ENCODE measurements at regions not wholly inside any gene's neighbourhood (a gene's known extent, or its start where the extent isn't known, plus 50 kb on each side); places are given as distances from the start of the nearest gene placed in this dataset.

DNA sequence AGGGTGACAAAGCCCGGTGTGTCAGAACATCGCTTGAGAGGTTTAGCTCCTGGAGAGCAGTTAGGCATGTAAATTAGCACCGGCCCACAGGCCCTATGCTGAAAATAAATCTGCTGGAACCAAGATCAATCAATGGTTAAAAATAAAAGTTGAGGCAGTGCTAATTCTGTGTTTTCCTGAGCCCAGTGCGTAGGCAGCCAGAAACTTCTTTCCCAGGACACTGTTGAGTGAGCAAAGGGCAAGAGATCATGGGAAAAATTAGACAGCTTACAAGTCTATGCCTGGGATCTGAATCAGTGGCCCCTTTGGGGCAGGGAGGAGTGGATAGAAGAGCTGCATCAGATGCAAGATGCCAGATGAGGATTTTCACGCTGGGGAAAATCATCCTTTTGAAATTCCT lies 539.2 kb downstream of the BUD13 start:
- FAIRE-seq = no peak

DNA sequence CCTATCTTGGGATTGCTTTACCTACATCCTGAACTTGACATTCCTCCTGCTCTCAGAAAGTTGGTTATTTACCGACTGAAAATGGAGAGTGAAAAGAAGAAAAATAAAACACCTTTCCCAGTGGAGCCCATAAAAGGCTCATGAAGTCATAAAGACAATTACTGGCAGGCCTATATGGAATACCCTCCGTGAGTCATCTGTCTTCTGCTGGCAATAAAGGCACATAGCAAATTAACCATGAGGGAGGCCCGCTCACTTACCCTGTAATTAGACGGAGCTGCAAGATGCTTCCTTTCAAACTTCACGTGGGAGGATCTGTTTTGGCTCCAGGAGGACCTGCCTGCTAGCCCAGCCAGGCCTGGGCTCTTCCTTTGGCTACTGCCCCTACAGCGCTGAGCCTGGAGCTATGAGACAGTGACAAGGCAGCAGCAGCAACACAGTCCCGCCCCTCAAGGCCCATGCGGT lies 540.4 kb downstream of the BUD13 start:
- no peak for FAIRE-seq

DNA sequence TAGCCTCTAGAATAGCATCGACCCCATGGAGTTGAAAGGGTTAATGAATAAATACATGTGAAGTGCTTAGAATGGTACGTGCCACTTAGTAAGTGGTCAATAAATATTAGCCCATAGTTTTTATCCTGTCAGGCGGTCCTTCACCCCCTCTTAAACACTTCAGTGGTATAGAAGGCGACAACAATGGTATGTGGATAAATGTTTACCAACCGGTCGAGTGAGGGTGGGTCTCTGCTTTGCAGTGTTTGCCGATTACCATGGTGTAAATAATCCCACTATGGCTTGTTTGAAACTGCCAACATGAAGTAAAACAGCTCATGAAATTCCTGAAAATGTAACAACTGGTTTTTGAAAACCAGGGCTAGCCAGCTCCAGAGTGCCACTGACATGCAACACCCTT lies 541.2 kb downstream of the BUD13 start:
- FAIRE-seq = no peak

DNA sequence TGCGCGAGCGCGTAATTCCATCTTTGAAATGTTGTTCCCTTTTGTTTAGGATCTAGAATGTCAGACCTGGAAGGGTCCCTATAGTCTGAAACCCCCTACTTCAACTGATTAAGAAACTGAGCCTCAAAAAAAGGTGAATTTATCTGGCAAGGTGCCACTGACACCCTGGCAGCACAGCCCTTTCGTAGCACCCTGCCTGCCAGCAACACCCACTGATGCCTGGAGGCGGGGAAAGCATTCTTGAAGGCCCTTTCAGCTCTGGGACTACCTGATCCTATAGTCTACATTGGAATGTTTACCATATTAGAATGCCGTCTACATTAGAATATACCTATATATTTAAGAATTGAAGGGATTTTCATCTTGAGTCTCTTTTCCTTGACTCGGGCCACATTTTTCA lies 542.3 kb downstream of the BUD13 start:
- no peak for FAIRE-seq

DNA sequence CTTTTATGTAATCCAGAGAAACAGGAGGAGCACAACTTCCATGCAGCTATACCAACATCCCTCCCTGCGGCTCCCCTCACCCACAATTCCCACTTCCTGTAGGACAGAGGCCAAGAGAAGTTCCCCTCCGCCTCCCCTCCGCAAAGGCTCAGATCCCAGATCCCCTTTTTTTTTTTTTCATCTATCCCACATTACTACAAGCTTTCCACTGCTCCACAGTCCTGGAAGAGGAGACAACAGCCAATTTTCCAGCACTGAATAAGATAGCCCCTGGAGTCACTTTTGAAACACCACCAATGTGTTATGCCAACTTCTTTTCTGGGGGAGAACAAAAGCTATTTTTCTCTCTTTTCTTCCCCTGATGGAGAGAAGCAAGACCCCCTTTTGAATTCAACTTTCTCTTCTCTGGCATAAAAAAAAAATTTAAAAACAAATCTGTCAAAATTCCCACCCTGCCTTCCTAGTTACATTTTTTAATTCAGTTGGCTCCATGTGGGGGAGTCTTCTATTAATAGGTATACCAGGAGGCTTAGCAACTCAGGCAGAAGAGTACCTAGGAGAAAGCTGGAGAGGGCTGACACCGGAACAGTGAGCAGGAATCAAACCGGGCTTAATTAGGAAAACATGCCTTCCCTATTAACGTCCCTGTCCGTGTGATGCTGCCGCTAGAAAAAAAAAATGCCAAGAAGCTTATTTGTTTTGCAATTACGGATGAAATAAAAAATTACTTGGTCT lies 543.4 kb downstream of the BUD13 start:
- no peak for FAIRE-seq

DNA sequence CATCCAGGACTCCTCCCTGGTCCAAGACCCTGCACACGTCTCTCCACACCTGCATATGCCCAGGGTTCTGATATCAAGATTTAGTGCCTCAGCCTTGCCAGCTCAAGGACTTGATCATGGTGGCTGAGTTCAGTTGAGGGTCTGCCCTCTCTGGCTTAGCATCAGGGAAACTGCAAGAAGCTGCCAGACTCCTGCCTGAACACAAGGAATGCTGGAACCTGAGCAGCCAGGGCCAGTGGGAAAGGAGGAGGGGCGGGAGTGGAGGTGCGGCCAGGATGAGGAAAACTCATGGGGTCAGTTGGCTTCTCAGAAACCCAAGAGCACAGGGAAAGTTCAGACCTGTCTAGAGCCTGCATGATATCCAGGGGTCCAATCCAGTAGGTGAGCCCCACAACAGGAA lies 546.1 kb downstream of the BUD13 start:
- no peak for FAIRE-seq

DNA sequence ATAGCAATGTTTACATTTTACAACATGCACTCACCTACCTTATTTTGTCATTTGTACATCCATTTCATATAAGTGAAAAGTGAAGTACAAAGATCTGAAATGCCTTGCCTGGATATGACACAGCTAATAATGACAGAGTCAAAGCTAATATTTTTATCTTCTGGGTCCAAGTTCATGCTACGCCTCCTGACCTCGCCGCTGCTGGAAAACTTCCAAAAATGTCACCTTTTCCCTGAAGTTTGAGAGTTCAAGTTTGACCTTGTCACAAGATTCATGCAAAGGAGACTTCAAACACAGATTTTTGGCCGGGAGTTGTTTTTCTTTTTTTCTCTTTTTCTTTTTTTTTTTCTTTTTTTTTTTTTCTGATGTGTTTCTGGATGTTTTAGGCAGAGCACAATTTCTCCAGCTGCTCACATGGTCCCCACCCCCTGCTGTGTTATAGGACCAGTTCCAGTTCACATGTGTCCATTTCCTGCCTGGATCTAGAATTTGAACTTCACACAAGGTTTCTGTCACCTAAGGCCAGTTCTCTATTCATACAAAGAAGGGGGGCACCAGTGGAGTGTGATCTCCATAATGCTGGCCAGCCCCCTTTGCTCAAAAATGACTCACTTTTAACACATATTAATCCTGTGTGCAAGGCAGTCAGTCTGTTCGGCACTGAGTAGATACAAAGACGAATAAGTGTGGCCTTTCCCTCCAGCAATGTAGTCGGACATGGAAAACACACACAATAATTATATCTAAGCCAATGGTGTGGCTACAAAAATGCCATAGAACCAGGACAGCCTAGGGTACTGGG lies 546.8 kb downstream of the BUD13 start:
- FAIRE-seq = no peak

DNA sequence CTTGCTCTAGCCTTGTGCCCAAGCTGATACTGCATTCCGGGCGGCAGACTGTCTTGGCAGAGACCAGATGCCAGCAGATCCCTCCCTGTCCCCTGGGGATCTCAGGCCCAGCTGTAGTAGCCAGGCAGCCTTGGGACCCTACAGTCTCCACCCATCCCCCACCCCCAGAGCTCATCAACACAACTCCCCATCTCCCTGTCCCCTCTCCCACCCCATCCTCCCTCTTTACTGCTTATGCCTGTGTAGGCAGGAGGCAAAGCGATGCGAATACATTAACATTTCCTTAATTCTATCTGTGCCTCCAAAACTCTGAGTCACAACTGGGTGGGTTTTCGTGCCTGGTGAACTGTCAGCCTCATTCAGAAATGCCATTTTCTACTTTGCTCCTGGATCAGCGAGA lies 547.6 kb downstream of the BUD13 start:
- no peak for FAIRE-seq

DNA sequence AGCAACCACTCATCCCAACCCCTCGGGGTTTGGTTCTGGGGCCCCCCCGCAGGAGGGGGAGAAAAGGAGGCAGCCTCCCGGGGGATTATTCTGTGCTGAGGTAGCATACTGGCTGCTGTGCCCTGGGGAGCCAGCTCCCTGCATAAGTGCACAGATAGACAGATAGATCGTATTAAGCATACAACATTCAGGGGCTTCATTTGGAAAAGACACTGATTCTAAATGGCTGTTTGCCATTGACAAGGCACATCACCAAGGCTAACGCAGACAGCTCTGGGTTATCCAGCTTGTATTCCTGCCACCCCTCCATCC lies 547.9 kb downstream of the BUD13 start:
- no peak for FAIRE-seq

DNA sequence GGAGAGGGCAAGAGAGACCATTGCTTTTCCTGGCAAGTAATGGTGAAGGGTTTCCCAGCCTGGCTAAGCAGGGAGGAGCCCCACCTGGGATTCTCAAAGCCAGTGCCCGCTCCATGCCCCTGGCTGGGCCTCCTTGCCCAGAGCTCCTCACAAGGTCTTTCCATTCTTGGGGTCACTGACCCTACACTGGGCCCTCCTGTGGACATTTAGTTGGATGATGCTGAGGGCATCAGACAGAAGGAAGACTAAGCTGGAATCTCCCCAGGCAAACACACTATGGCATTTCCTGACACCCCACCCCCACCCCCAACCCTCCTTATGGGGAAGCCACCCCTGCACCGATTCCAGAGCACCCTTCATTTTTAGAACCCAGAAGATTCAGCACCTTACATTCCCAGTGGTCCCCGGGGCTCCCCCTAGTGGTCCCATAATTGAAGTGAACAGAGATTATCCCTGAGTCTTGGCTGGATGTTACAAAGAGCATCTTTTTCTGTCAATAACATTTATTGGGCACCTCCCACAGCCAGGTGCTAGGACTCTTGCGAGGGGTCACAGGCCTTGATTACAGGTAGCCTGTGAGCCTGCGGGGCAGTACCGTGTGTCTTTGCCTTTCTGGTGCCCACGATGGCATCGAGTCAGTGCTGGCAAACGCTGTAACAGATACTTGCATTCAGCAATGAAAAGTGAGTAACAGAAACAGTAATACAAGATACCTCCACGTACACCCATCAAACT lies 548.5 kb downstream of the BUD13 start:
- no peak for FAIRE-seq

DNA sequence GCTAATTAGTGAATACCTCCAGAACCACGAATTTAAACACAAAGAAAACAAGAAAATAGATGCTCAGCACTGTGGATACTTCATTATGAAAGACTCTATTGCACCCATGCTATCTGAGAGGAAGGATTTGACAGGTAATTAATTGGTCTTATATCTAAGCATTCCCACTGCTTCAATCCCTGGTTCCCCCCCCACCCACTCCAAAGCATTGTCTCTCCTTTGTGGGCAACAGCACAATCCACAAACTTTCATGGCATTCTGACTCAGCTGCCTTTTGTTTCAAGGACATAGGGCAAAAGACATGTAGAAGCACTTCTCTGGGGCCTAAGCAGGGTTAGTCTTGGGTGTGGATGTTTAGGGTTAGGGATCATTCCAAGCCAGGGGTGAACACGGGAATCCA lies 551.4 kb downstream of the BUD13 start:
- FAIRE-seq = no peak

DNA sequence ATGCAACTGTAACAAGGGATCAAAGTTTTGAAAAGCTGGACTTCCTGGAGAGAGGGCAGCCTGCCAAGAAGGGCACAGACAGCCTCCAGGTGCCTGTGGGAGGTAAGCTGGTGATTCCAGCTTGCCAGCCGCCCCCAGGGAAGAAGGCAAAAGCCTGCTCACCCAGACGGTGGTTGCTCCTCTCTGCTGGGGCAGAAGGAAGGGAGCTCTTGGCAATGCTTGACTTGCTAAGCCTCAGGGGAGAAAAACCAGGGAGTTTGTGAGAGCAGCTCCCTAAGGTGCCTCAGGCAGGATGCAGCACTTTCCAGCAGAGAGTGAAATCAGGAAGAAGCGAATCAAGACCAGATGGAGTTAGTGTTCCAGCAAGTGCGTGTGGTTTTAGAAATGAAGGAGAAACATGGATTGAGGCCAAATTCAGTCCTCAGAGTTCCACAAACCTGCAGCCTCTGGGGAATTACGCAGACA lies 553.6 kb downstream of the BUD13 start:
- FAIRE-seq = no peak

DNA sequence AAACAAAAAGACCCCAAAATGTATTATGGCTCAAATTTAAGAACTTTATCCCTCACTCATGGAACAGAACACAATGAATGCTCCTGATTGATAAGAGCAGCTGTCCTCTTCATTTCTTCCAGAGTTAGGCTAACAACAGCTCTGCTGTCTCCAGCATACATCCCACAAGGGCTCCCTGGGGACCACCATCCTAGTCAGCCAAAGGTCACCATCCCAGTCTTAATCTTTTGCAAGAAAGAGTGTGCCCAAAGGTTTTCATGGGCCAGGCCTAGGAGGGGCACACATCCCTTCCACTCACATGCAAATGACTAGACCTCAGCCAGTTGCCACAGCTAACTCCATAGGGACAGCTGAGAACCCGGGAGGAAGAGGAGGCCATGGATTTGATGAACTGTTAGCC lies 555.3 kb downstream of the BUD13 start:
- no peak for FAIRE-seq

DNA sequence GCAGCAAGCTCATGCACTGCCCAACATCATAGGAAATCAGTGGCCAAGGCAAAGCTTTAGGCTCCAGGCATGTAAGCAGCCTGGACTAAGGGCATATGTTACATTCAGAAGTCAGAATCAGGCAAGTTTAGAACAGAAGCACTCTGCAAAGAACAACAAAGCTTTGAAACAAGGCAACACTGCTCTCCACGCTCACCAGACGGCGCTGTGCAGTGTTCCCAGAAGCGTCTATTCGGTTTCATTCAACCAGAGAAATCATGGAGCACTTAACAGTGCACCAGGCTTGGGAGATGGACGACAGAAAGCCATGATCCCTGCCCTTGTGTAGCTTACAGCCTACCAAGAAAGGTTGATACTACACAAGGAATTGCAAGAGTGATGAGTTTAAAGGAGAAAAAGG lies 555.8 kb downstream of the BUD13 start:
- FAIRE-seq = no peak

DNA sequence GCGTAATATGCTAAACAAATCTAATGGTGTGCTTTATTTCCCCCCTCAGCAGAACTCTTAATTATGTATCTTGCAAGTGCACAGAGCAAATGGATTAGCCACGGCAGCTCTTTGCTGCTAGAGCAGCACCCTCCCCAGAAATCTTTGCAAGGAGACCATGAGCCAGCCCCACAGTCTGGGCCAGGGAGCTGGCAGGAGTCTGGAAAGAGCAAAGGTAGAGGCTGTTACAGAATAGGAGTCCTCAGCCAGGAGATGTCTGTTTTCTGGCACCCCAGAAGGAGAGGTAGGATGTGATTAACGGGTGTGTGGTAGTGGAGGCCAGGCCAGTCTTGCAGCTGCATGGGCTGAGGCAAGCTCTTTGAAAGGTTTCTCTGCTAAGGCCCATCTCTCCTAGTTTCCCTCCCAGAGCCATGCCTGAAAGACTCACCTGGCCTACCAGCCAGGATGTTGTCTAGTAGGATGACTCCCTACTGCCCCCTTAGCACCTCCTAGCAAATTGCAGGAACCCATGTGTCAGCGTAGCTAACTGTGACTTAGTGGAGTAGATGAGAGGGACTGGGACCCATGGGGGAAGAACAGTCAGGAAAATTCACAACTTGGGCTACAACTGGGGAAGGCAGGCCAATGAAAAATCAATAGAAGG lies 557.2 kb downstream of the BUD13 start:
- no peak for FAIRE-seq

DNA sequence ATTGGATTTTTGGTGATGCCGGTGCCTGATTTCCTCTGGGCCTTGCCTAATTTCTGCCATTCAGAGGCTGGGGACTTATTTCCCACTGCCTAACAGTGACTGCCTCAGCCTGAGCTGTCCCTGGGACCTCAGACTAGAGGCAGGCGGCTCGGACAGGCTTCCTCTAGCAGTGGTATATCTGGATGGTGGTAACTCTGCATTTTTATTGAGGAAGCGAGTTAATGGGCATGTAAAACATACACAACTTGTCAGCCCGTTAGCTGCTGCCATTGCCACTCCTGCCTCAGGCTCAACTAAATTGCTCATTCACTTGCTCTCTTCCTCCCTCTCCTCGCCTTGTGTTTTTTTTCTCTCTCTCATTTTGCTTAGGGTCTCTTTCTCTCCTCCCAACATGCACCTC lies 561.6 kb downstream of the BUD13 start:
- FAIRE-seq = no peak

DNA sequence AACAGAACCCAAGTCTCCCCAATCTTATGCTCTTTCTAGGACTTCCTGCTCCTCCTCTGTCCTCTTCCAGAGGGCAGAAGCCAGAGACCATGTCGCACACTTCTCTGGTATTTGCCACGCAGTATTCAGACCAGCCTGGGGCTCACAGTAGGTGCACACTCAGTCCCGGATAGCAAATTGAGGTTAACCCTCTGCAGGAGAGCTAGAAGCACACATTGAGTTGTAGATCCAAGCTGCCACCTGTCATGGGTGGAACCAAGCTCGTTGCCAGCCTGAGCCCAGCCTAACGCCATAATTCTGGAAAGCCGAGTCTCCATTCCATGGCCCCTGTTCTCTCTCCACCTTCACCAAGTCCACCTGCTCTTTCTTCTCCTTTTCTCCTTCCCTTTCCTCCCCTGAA lies 562.1 kb downstream of the BUD13 start:
- FAIRE-seq = no peak

DNA sequence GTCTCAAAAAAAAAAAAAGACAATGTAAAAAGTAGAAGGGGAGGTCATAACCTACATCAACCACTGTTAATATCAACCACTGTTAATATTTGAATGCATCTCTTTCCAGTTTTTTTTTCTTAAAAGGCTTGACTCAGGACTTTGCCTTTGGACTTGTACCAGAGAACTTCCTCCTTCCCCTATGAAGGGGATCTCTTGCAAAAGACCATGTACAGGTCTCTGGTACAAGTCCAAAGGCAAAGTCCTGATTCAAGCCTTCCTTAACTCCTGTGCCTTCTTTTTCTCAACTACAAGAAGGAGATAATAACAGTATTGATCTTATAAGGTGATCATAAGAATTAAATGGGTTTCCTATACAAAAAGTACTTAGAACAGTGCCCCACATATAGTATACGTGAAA lies 563.5 kb downstream of the BUD13 start:
- FAIRE-seq = no peak

DNA sequence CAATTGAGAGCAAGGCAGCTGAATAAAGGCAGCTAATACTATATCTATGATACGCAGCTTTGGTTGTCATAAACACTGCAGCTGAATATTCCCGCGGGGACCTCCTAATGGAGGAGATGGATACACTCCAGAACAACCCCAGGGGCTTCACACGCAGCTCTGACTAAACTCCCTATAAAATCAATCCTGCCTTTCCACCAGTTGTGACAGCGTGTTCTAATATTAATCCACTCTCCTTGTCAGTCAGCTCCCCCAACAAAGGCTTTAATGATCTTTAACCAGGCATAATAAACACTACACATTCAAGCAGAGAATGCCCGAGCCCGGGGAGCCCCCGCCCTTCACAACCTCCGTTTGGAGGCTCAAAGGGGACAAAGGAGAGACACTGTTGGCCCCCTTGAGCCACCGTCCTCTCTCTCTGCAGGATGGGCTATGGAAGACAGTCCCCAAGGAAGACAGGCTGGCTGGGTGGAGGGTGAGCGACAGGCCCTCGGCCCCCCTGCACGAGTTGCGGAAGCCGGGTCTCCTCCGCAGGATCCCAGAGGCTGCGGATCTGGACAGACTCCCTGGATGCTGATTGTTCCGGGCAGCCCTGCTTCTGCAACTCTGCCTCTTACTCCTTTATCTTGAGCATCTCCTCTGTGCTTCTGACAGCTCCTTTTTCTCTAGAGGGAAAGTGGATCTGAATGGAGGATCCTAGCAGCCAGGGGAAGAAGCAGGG lies 565.2 kb downstream of the BUD13 start:
- FAIRE-seq = no peak

DNA sequence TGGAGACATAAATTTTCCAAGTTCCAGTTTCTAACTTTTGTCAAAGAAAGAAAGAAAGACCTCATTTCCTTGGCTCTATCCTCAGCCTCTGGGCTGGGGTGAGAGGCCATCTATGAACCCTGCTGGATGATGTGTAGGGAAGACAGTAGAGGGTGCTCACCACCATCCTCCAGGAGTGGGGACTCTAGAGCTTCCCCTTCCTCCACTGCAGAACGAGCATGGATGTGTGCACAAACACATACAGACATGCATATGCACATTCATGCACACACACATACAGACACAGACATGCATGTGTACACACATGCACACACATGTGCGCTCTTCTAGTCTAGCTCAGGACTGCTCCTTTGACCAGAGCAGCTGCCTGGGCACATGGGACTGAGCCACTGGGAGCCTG lies 565.8 kb downstream of the BUD13 start:
- no peak for FAIRE-seq

DNA sequence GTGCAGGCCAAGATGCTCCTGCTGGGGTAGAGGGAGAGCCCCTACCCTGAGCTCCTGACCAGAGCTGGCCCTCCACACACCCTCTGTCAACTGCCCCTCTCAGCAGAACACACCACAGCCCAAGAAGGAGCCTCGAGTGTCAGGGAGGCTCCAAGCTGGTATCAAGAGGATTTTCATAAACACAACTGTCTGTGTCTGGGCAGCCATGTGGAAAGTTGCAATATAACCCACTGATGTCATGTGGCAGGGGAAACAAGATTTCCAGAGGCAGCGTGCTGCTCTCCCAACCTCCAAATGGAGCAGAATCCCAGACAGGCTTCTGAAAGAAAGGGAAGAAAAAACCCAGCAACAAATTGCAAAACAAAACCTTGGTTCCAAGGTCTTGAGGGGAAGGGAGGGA lies 569.9 kb downstream of the BUD13 start:
- FAIRE-seq = no peak

DNA sequence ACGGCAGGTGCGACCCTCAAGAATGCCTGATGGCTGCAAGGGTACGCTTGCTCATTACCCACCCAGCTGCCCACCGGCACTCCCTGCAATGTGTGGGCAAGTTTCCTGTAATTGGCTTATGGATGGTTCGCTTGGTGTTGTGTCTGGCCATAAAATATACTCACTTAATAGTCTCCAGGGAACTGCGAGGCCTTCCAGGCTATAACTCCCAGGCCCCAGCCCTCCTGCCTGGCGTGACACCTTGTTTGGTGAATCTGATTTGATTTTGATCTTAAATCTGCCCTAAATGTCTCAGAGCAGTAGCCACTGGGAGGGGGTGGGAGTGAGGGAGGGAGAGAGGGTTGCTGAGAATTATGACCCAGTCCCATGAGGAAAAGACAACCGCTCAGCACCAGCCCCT lies 572.2 kb downstream of the BUD13 start:
- FAIRE-seq = no peak

DNA sequence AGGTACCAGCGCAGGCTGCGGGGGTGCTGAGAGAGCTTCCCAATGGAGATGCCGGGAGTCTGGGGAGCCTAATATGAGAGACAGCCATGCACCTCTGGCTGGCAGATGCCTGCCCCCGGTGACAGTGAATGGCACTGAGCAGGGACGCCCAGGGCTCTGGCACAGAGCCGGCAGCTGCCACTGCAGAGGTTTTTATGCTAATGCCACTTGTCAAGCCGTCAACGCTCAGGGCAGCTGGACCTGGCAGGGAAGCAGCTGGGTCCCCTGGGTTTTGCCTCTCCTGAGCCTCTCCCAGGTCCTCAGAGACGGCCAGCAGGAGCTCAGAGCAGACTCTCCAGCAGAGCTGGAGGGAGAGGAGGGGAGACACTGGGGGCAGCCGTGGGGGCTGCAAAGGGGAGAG lies 573.6 kb downstream of the BUD13 start:
- no peak for FAIRE-seq

Measured in colon (tissue), 2 donors.